Endothelial cell of umbilical vein (primary cell): ENCODE measurements at regions not wholly inside any gene's neighbourhood (a gene's known extent, or its start where the extent isn't known, plus 50 kb on each side); places are given as distances from the start of the nearest gene placed in this dataset.

ENCODE experiments used
- BruUV-seq: library from RNA; stranded (reverse); fragments of 400-500 nt; replicated peaks from 2 replicates; lab custom pipeline; 2021; lab: Mats Ljungman, UMichigan
- CTCF ChIA-PET: fragments of 300-600, 350-600 bp; sonication (Branson Sonifier 250); formaldehyde crosslinking; loops from one replicate; lab custom pipeline; 2021; ENCODE audit warnings: antibody characterized with exemption, inconsistent platforms; lab: Charles Lee
- POLR2A ChIA-PET: fragments of 300-600, 350-600 bp; sonication (Branson Sonifier 250); formaldehyde crosslinking; loops from one replicate; lab custom pipeline; 2021; ENCODE audit warnings: antibody characterized with exemption, inconsistent platforms; lab: Charles Lee
- DNase-seq: peaks from one replicate; pipeline ENCODE4 v3.0.0-alpha.2; 2011; ENCODE audit warnings: low read depth, low spot score
- FAIRE-seq: peaks from 2 replicates; lab custom pipeline; 2011; peaks lifted over from hg19 to GRCh38; lab: Jason Lieb, UNC
- H2AFZ ChIP-seq: 2 replicates; pipeline ENCODE4 v1.6.0; 2012; ENCODE audit warnings: low read depth, low read length, control low read depth, inconsistent platforms
- H3K27ac ChIP-seq: 2 replicates; pipeline ENCODE4 v1.5.1; 2011; ENCODE audit warnings: low read depth, mild to moderate bottlenecking, control low read depth, low read length, moderate library complexity; ENCODE audit not compliant: insufficient read depth
- H3K27me3 ChIP-seq, 2 experiments: 2 replicates each; pipeline versions ENCODE4 v1.6.0 to v1.6.1; 2011; ENCODE audit warnings: low read length in 2 of 2, mixed read lengths in 1 of 2; ENCODE audit not compliant: control insufficient read depth in 2 of 2, insufficient read depth in 2 of 2
- H3K36me3 ChIP-seq, 2 experiments: 2 replicates in 1 of 2; 3 replicates in 1 of 2; pipeline ENCODE4 v1.5.1; 2011; ENCODE audit warnings: low read length in 2 of 2, mild to moderate bottlenecking in 1 of 2, moderate library complexity in 1 of 2; ENCODE audit not compliant: control insufficient read depth in 2 of 2, insufficient read depth in 2 of 2; ENCODE audit errors: extremely low read depth in 1 of 2
- H3K4me1 ChIP-seq: 3 replicates; pipeline ENCODE4 v1.5.1; 2011; ENCODE audit warnings: mild to moderate bottlenecking, low read length; ENCODE audit not compliant: control insufficient read depth, insufficient read depth; ENCODE audit errors: extremely low read depth
- H3K4me2 ChIP-seq: 2 replicates; pipeline ENCODE4 v1.6.1; 2011; ENCODE audit warnings: low read length, control low read depth, mixed read lengths; ENCODE audit not compliant: insufficient read depth
- H3K4me3 ChIP-seq, 3 experiments: fragments of 200-600 bp in 1 of 3; sonication (generic), shearing (Covaris generic) in 1 of 3; replicated peaks in 1 of 3; 2 replicates each; pipeline ENCODE4 v1.5.1; 2011 to 2016; ENCODE audit warnings: control low read depth in 3 of 3, low read length in 3 of 3, mild to moderate bottlenecking in 2 of 3, inconsistent platforms in 1 of 3, low read depth in 1 of 3, moderate library complexity in 1 of 3; ENCODE audit not compliant: insufficient read depth in 1 of 3
- H3K79me2 ChIP-seq: 2 replicates; pipeline ENCODE4 v1.6.0; 2012; ENCODE audit warnings: low read length, inconsistent platforms; ENCODE audit not compliant: control insufficient read depth, insufficient read depth
- H3K9ac ChIP-seq: replicated peaks from 2 replicates; pipeline ENCODE3; 2011; ENCODE audit warnings: low read length, control low read depth; ENCODE audit not compliant: insufficient read depth; ENCODE audit errors: extremely low read depth
- H3K9me1 ChIP-seq: replicated peaks from 3 replicates; pipeline ENCODE4 v1.6.0; 2011; ENCODE audit warnings: mild to moderate bottlenecking, low read length; ENCODE audit not compliant: control insufficient read depth, insufficient read depth; ENCODE audit errors: extremely low read depth
- H3K9me3 ChIP-seq: replicated peaks from 2 replicates; pipeline ENCODE4 v1.5.1; 2012; ENCODE audit warnings: low read length, inconsistent platforms; ENCODE audit not compliant: control insufficient read depth, insufficient read depth
- H4K20me1 ChIP-seq: replicated peaks from 2 replicates; pipeline ENCODE3; 2011; ENCODE audit warnings: mild to moderate bottlenecking, low read length; ENCODE audit not compliant: control insufficient read depth, insufficient read depth; ENCODE audit errors: extremely low read depth
- FOS ChIP-seq: IDR thresholded peaks from 2 replicates; pipeline ENCODE4 v1.6.1; 2011; ENCODE audit warnings: mild to moderate bottlenecking, low read length, moderate library complexity, borderline replicate concordance; ENCODE audit not compliant: insufficient read depth
- GATA2 ChIP-seq: IDR thresholded peaks from 2 replicates; pipeline ENCODE4 v1.7.0; 2011; ENCODE audit warnings: low read depth, mild to moderate bottlenecking, moderate library complexity, mixed read lengths, low read length; ENCODE audit not compliant: insufficient read length, insufficient read depth
- JUN ChIP-seq: IDR thresholded peaks from 2 replicates; pipeline ENCODE4 v1.6.1; 2011; ENCODE audit warnings: borderline replicate concordance, low read depth; ENCODE audit not compliant: insufficient read length, insufficient read depth
- MAX ChIP-seq: IDR thresholded peaks from 2 replicates; pipeline ENCODE4 v1.6.1; 2011; ENCODE audit not compliant: insufficient read depth, insufficient read length
- POLR2A ChIP-seq: IDR thresholded peaks from 2 replicates; pipeline ENCODE4 v1.6.1; 2012; ENCODE audit warnings: low read depth, mild to moderate bottlenecking, control low read depth, low read length
- POLR2AphosphoS5 ChIP-seq: IDR thresholded peaks from 2 replicates; pipeline ENCODE4 v1.6.1; 2012; ENCODE audit warnings: low read depth, mild to moderate bottlenecking, control low read depth, low read length, moderate library complexity; ENCODE audit not compliant: insufficient read depth
- dilution Hi-C: fragments of 300-500 bp; cut with MboI; formaldehyde crosslinking; loops from one replicate; pipeline ENCODE4 v1.15.0; 2019; ENCODE audit warnings: low sequenced_read_pairs; ENCODE audit not compliant: extremely low pct_ligation_motif_present
- intact Hi-C: fragments of 100-400 bp; cut with micrococcal nuclease; formaldehyde crosslinking; loops from one replicate; pipeline ENCODE4 v1.10.0; 2022

- Histone ChIP-seq H3K9ac (no peak overlapping the region), H3K79me2 (no peaks in the 10 kb centered on the region), H3K4me1 (no peaks in the 10 kb centered on the region), H3K27ac (no peak overlapping the region), H3K9me1 (no peaks in the 10 kb centered on the region), H3K4me3 (no peak overlapping the region), H3K27me3 (no peaks in the 10 kb centered on the region), H4K20me1 (no peaks in the 10 kb centered on the region), H3K9me3 (no peaks in the 10 kb centered on the region), H2AFZ (no peak overlapping the region), H3K4me2 (no peak overlapping the region), H3K36me3 (no peaks in the 10 kb centered on the region)
- FAIRE-seq (no peak), DNase-seq (no peak)
- intact Hi-C loops: no loop called here
- no TSS peak for BruUV-seq
- dilution Hi-C loops: no loop called here
- POLR2A ChIA-PET: no interaction called here
- TF ChIP-seq POLR2A: no peak
- no peak for TF ChIP-seq GATA2
- no peak for TF ChIP-seq POLR2AphosphoS5
- TF ChIP-seq JUN: no peak
- TF ChIP-seq MAX: no peak
- CTCF ChIA-PET: interaction anchor here (2.4 kb wide), 1 partner anchor 13 kb away, joined by 7 read pairs; no protein-coding TSS in a partner anchor
Observed at GRCh38 chr6:156309017-156309416, 468.2 kb upstream of the ARID1B start.

- no peak for FAIRE-seq
Observed at GRCh38 chr6:156308604-156309003, 468.6 kb upstream of the ARID1B start.

More at GRCh38 chr6:156308604-156309003, 468.6 kb upstream of the ARID1B start:
- intact Hi-C loops: no loop called here
- Histone ChIP-seq H4K20me1 (no peaks in the 10 kb centered on the region), H3K27ac (no peak overlapping the region), H3K36me3 (no peaks in the 10 kb centered on the region), H3K27me3 (no peaks in the 10 kb centered on the region), H3K9me1 (no peaks in the 10 kb centered on the region), H2AFZ (no peak overlapping the region), H3K4me1 (no peaks in the 10 kb centered on the region), H3K79me2 (no peaks in the 10 kb centered on the region), H3K4me2 (no peak overlapping the region), H3K9me3 (no peaks in the 10 kb centered on the region), H3K4me3 (no peak overlapping the region), H3K9ac (no peak overlapping the region)
- ChIA-PET POLR2A (no interaction called here), CTCF (interaction anchor here (2.4 kb wide), 1 partner anchor 13 kb away, joined by 7 read pairs; no protein-coding TSS in a partner anchor)
- BruUV-seq: no TSS peak
- DNase-seq: no peak
- dilution Hi-C loops: no loop called here
- TF ChIP-seq POLR2AphosphoS5 (no peak), FOS (no peak), MAX (no peak), JUN (no peak)
